A673 (cell line): ENCODE measurements at regions not wholly inside any gene's neighbourhood (a gene's known extent, or its start where the extent isn't known, plus 50 kb on each side); places are given as distances from the start of the nearest gene placed in this dataset.

Experiments
- CTCF ChIP-seq: fragments of 300-800, 200-600 bp; sonication (generic); conservative IDR thresholded peaks from 2 replicates; pipeline ENCODE4 v1.5.1; 2017; ENCODE audit warnings: low read depth, mild to moderate bottlenecking, antibody characterized with exemption, low read length, moderate library complexity, mixed read lengths
- EZH2 ChIP-seq: fragments of 200-600 bp; sonication (generic); IDR thresholded peaks from 2 replicates; pipeline ENCODE4 v1.6.1; 2017; ENCODE audit warnings: borderline replicate concordance, low read depth, mild to moderate bottlenecking, mixed read lengths, antibody characterized with exemption, low read length; ENCODE audit not compliant: poor library complexity, severe bottlenecking

DNA sequence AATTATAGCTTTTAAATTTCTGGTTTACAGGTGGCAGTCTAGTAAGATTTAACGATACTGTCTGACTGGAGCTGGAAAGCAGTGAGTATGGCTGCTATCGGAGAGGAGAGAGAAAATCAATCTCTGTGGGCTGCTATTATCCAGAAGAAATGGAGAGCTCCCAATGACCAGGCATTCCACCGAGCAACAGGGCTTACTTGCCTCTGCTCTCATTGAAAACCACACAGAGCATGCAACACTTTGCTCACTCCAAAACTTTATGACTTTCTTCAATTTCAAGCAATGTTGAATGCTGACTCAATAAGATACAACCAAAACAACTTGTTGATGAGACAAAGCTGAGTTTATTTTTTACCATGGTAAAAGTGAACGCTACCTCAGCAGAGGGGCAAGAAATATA is 337.0 kb upstream of the NCAM2 start:
- TF ChIP-seq EZH2 (no peak), CTCF (no peak)
